Upper lobe of left lung (tissue), 6 donors: ENCODE measurements at regions not wholly inside any gene's neighbourhood (a gene's known extent, or its start where the extent isn't known, plus 50 kb on each side); places are given as distances from the start of the nearest gene placed in this dataset.
"Not testable (repeated sequence)": the region's sequence is repeated elsewhere in the genome, so short reads cannot be mapped to it uniquely, and the experiment has no call there.

Source experiments
- ATAC-seq, 2 donors: fragments of 200-7000 bp; cut with Tn5 transposase; one replicate each; pipeline ENCODE4 v1.9.1; 2022; ENCODE audit warnings: mild to moderate bottlenecking in 2 of 2, moderate library complexity in 2 of 2; ENCODE audit not compliant: low FRiP score in 2 of 2
- DNase-seq, 2 donors: peaks; one replicate each; pipeline ENCODE4 v3.0.0-alpha.2; 2019 to 2020
- H3K27ac ChIP-seq, 4 donors: fragments of 200-600 bp; sonication (generic); one replicate each; pipeline ENCODE4 v1.5.1; 2016 to 2019
- H3K27me3 ChIP-seq, 4 donors: fragments of 200-600 bp; sonication (generic); one replicate each; pipeline ENCODE4 v1.5.1; 2017 to 2019
- H3K36me3 ChIP-seq, 4 donors: fragments of 200-600 bp; sonication (generic); one replicate each; pipeline ENCODE4 v1.5.1; 2016 to 2019
- H3K4me1 ChIP-seq, 4 donors: fragments of 200-600 bp; sonication (generic); one replicate each; pipeline ENCODE4 v1.5.1; 2018 to 2019
- H3K4me3 ChIP-seq, 4 donors: fragments of 200-600 bp; sonication (generic); one replicate each; pipeline ENCODE4 v1.5.1; 2017 to 2019; ENCODE audit warnings: mild to moderate bottlenecking in 2 of 4, moderate library complexity in 1 of 4
- H3K9me3 ChIP-seq, 4 donors: fragments of 200-600 bp; sonication (generic); one replicate each; pipeline ENCODE4 v1.5.1; 2018 to 2019
- CTCF ChIP-seq, 6 experiments: fragments of 450-650 bp in 4 of 6; fragments of 200-600 bp in 2 of 6; sonication (generic) in 2 of 6; IDR thresholded peaks; one replicate each; pipeline ENCODE4 v1.5.1; 2016 to 2019; ENCODE audit warnings: antibody characterized with exemption in 6 of 6
- EP300 ChIP-seq, 4 donors: sonication (generic); formaldehyde crosslinking; IDR thresholded peaks; one replicate each; pipeline ENCODE4 v1.5.1; 2017; ENCODE audit warnings: antibody characterized with exemption in 4 of 4, control low read depth in 2 of 4
- POLR2A ChIP-seq, 4 donors: fragments of 450-650 bp; IDR thresholded peaks; one replicate each; pipeline ENCODE4 v1.5.1; 2016 to 2017; ENCODE audit warnings: antibody characterized with exemption in 4 of 4, mild to moderate bottlenecking in 2 of 4
- POLR2AphosphoS5 ChIP-seq, 2 donors: sonication (generic); formaldehyde crosslinking; IDR thresholded peaks; one replicate each; pipeline ENCODE4 v1.5.1; 2017; ENCODE audit warnings: antibody characterized with exemption in 2 of 2
- WGBS, 2 donors: methylation state at CpG; one replicate each; pipeline ENCODE4 v1.1.5; 2017 to 2018; 5-methylcytosine and 5-hydroxymethylcytosine counted together
- donor health status: DM: no; HTN: no; CAD: no; lungs with moderate emphysema.
- donor health status: DM: no; HTN: yes; CAD: no; lungs with severe emphysema.

- DNase-seq (no peak), ATAC-seq (no peak)
- no peak for TF ChIP-seq POLR2AphosphoS5 (IDR thresholded peaks at IDR 0.05)
- no peak for TF ChIP-seq EP300 (IDR thresholded peaks at IDR 0.05)
- TF ChIP-seq POLR2A (IDR thresholded peaks at IDR 0.05), result no peak
- no peak for TF ChIP-seq CTCF (IDR thresholded peaks at IDR 0.05)
- Histone ChIP-seq H3K9me3 (no peaks in the 10 kb centered on the region), H3K27ac (no peak overlapping the region), H3K4me1 (no peaks in the 10 kb centered on the region), H3K4me3 (no peak overlapping the region), H3K36me3 (no peaks in the 10 kb centered on the region), H3K27me3 (no peaks in the 10 kb centered on the region)
- 63 to 64% methylated on average over 2 of the region's 2 CpGs for WGBS, 2 donors
Observed at GRCh38 chr1:194870860-194871259, 1684.4 kb upstream of the B3GALT2 start.

- H3K27me3 ChIP-seq, result no peaks in the 10 kb centered on the region
- 32 to 43% methylated on average over 1 of the region's 1 CpG for WGBS, 2 donors
- no peak overlapping the region for H3K4me3 ChIP-seq
- H3K27ac ChIP-seq, result no peak overlapping the region
- no peak for DNase-seq
- TF ChIP-seq POLR2A (IDR thresholded peaks at IDR 0.05), result no peak
- no peak for TF ChIP-seq EP300 (IDR thresholded peaks at IDR 0.05)
- no peak for TF ChIP-seq CTCF (IDR thresholded peaks at IDR 0.05)
- no peak for TF ChIP-seq POLR2AphosphoS5 (IDR thresholded peaks at IDR 0.05)
- H3K9me3 ChIP-seq, result no peaks in the 10 kb centered on the region
- no peak for ATAC-seq
- no peaks in the 10 kb centered on the region for H3K36me3 ChIP-seq
- H3K4me1 ChIP-seq, result no peaks in the 10 kb centered on the region
Observed at GRCh38 chr1:194866153-194866552, 1679.7 kb upstream of the B3GALT2 start.

GRCh38 chr1:194865383-194865782, 1679.0 kb upstream of the B3GALT2 start:
- no peaks in the 10 kb centered on the region for H3K27me3 ChIP-seq
- 55 to 65% methylated on average over 4 of the region's 4 CpGs for WGBS, 2 donors
- H3K9me3 ChIP-seq, result no peaks in the 10 kb centered on the region
- H3K36me3 ChIP-seq, result no peaks in the 10 kb centered on the region
- no peak for ATAC-seq
- no peaks in the 10 kb centered on the region for H3K4me1 ChIP-seq
- no peak overlapping the region for H3K4me3 ChIP-seq
- no peak for DNase-seq
- no peak for TF ChIP-seq POLR2A (IDR thresholded peaks at IDR 0.05)
- TF ChIP-seq EP300 (IDR thresholded peaks at IDR 0.05), result no peak
- TF ChIP-seq POLR2AphosphoS5 (IDR thresholded peaks at IDR 0.05), result no peak
- no peak for TF ChIP-seq CTCF (IDR thresholded peaks at IDR 0.05)
- H3K27ac ChIP-seq, result no peak overlapping the region

GRCh38 chr1:194862129-194862528, 1675.7 kb upstream of the B3GALT2 start:
- no peak for ATAC-seq
- no peak for TF ChIP-seq CTCF (IDR thresholded peaks at IDR 0.05)
- TF ChIP-seq POLR2A (IDR thresholded peaks at IDR 0.05), result no peak
- no peak for TF ChIP-seq EP300 (IDR thresholded peaks at IDR 0.05)
- TF ChIP-seq POLR2AphosphoS5 (IDR thresholded peaks at IDR 0.05), result no peak

GRCh38 chr1:194860248-194861201, 1674.1 kb upstream of the B3GALT2 start:
- no peaks in the 10 kb centered on the region for H3K9me3 ChIP-seq
- H3K4me3 ChIP-seq, result no peak overlapping the region
- ATAC-seq, result no peak
- TF ChIP-seq POLR2AphosphoS5 (IDR thresholded peaks at IDR 0.05) (no peak), POLR2A (IDR thresholded peaks at IDR 0.05) (no peak), EP300 (IDR thresholded peaks at IDR 0.05) (no peak), CTCF (IDR thresholded peaks at IDR 0.05) (no peak)
- no peaks in the 10 kb centered on the region for H3K36me3 ChIP-seq
- no peak for DNase-seq
- H3K27ac ChIP-seq, result no peak overlapping the region
- 88 to 92% methylated on average over 10 of the region's 10 CpGs for WGBS, 2 donors
- no peaks in the 10 kb centered on the region for H3K4me1 ChIP-seq
- H3K27me3 ChIP-seq, result no peaks in the 10 kb centered on the region

More at GRCh38 chr1:194862129-194862528, 1675.7 kb upstream of the B3GALT2 start:
- no peaks in the 10 kb centered on the region for H3K4me1 ChIP-seq
- H3K4me3 ChIP-seq, result no peak overlapping the region
- no peaks in the 10 kb centered on the region for H3K36me3 ChIP-seq
- H3K9me3 ChIP-seq, result no peaks in the 10 kb centered on the region
- no peaks in the 10 kb centered on the region for H3K27me3 ChIP-seq
- no peak overlapping the region for H3K27ac ChIP-seq
- no peak for DNase-seq

- not testable (repeated sequence) for H3K9me3 ChIP-seq, H3K27ac ChIP-seq, ATAC-seq, H3K27me3 ChIP-seq, DNase-seq, H3K36me3 ChIP-seq, H3K4me3 ChIP-seq, H3K4me1 ChIP-seq
- 91 to 92% methylated on average over 16 to 17 of the region's 17 CpGs for WGBS, 2 donors
Observed at GRCh38 chr1:194859481-194860154, 1673.2 kb upstream of the B3GALT2 start.
